GM18520 (cell line): ENCODE measurements at regions not wholly inside any gene's neighbourhood (a gene's known extent, or its start where the extent isn't known, plus 50 kb on each side); places are given as distances from the start of the nearest gene placed in this dataset.

Experiments
- ATAC-seq: cut with Tn5 transposase; IDR thresholded peaks from one replicate; pipeline ENCODE4 v1.9.1; 2021; ENCODE audit not compliant: unreplicated experiment

- no peak for ATAC-seq
Observed at GRCh38 chr11:28704801-28705200, 596.6 kb downstream of the METTL15 start.

GRCh38 chr11:28703371-28703770, 595.2 kb downstream of the METTL15 start:
- no peak for ATAC-seq

- no peak for ATAC-seq
Observed at GRCh38 chr11:28702871-28703270, 594.7 kb downstream of the METTL15 start.

GRCh38 chr11:28702450-28702790, 594.2 kb downstream of the METTL15 start:
- ATAC-seq, result no peak

GRCh38 chr11:28701760-28702449, 593.7 kb downstream of the METTL15 start:
- ATAC-seq, result no peak

- ATAC-seq, result no peak
Observed at GRCh38 chr11:28699701-28700100, 591.5 kb downstream of the METTL15 start.

GRCh38 chr11:28697920-28698827, 590.0 kb downstream of the METTL15 start:
- no peak for ATAC-seq

GRCh38 chr11:28696591-28696990, 588.4 kb downstream of the METTL15 start:
- ATAC-seq, result no peak

- ATAC-seq, result no peak
Observed at GRCh38 chr11:28690746-28691145, 582.6 kb downstream of the METTL15 start.

- no peak for ATAC-seq
Observed at GRCh38 chr11:28684011-28684586, 575.9 kb downstream of the METTL15 start.

- ATAC-seq, result no peak
Observed at GRCh38 chr11:28679795-28680468, 571.7 kb downstream of the METTL15 start.

GRCh38 chr11:28677721-28678120, 569.5 kb downstream of the METTL15 start:
- ATAC-seq, result no peak

- no peak for ATAC-seq
Observed at GRCh38 chr11:28675183-28675582, 567.0 kb downstream of the METTL15 start.

GRCh38 chr11:28674433-28675103, 566.4 kb downstream of the METTL15 start:
- no peak for ATAC-seq

- no peak for ATAC-seq
Observed at GRCh38 chr11:28673691-28674432, 565.7 kb downstream of the METTL15 start.

- ATAC-seq, result no peak
Observed at GRCh38 chr11:28671274-28671673, 563.1 kb downstream of the METTL15 start.

GRCh38 chr11:28666632-28667031, 558.4 kb downstream of the METTL15 start:
- ATAC-seq, result no peak

GRCh38 chr11:28659716-28660348, 551.6 kb downstream of the METTL15 start:
- ATAC-seq, result no peak

- ATAC-seq, result no peak
Observed at GRCh38 chr11:28657378-28658030, 549.3 kb downstream of the METTL15 start.
